ENCODE measurements at regions not wholly inside any gene's neighbourhood (a gene's known extent, or its start where the extent isn't known, plus 50 kb on each side); places are given as distances from the start of the nearest gene placed in this dataset.

DNA sequence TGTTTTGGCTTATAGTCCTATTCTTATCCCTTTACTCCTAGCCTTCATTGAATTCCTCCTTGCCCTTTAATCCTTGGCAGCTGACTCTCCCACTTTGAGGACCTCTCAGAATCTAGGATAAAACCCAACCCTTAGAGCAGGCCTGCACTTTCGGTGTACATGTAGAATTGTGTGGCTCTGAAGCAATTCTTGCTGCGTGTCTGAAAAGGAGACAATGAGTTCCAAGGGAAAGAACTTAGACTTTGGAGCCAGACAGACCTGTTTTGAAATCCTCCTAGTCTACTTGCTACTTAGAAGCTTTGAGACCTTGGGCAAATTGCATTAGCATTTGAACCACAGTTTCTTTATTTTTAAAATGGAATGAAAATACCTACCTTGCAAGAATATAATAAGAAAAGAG lies 175.2 kb downstream of the BEND2 start:
- no peaks in the 10 kb centered on the region for H3K9me3 ChIP-seq (ENCODE audit: control insufficient read depth, insufficient read depth, low read length)
- no peak overlapping the region for H2BK5ac ChIP-seq (ENCODE audit: low read depth, low read length, poor library complexity, severe bottlenecking)
- H4K8ac ChIP-seq (ENCODE audit: low read depth in 2 of 2, low read length in 2 of 2): no peak overlapping the region
- no peak overlapping the region for H4K5ac ChIP-seq (ENCODE audit: low read depth, low read length)
- in situ Hi-C loops (cut with MboI; ENCODE audit: low sequenced_read_pairs): no loop called here
- no peaks in the 10 kb centered on the region for H3K27me3 ChIP-seq (ENCODE audit: control insufficient read depth, insufficient read depth, low read length)
- no peak overlapping the region for H3K4ac ChIP-seq (ENCODE audit: low read depth, low read length)
- H2AFZ ChIP-seq (replicated peaks; ENCODE audit: low read length, poor library complexity): no peak overlapping the region
- intact Hi-C loops (cut with micrococcal nuclease): no loop called here
- H4K20me1 ChIP-seq (ENCODE audit: insufficient read depth, low read length): no peaks in the 10 kb centered on the region
- WGBS, 2 experiments (ENCODE audit: extremely low coverage in 2 of 2, insufficient read length in 1 of 2): no CpG with 5 or more reads among the region's 2 CpGs
- no peaks in the 10 kb centered on the region for H3K9me1 ChIP-seq (ENCODE audit: insufficient read depth, low read length)
- no peak overlapping the region for H2BK20ac ChIP-seq (ENCODE audit: low read depth, low read length)
- no peaks in the 10 kb centered on the region for H3K79me1 ChIP-seq (ENCODE audit: low read depth in 1 of 2, low read length in 2 of 2)
- no peak overlapping the region for H2BK120ac ChIP-seq (ENCODE audit: low read depth, low read length)
- H3K36me3 ChIP-seq (ENCODE audit: control insufficient read depth, insufficient read depth, low read length): no peaks in the 10 kb centered on the region
- H3K23ac ChIP-seq (ENCODE audit: low read depth, low read length): no peak overlapping the region
- H3K4me3 ChIP-seq (ENCODE audit: insufficient read depth, low read depth, low read length): no peak overlapping the region
- no TSS peak for BruUV-seq (replicated peaks)
- CTCF ChIA-PET: no interaction called here
- no peak overlapping the region for H4K91ac ChIP-seq (ENCODE audit: insufficient read depth, low read depth, low read length)
- no peak overlapping the region for H2BK15ac ChIP-seq (ENCODE audit: low read depth, low read length)
- dilution Hi-C loops (cut with HindIII; ENCODE audit: low sequenced_read_pairs, unreplicated experiment): no loop called here
- no peak for DNase-seq
- POLR2A ChIA-PET (ENCODE audit: unreplicated experiment): no interaction called here
- TF ChIP-seq, protein P1, sequence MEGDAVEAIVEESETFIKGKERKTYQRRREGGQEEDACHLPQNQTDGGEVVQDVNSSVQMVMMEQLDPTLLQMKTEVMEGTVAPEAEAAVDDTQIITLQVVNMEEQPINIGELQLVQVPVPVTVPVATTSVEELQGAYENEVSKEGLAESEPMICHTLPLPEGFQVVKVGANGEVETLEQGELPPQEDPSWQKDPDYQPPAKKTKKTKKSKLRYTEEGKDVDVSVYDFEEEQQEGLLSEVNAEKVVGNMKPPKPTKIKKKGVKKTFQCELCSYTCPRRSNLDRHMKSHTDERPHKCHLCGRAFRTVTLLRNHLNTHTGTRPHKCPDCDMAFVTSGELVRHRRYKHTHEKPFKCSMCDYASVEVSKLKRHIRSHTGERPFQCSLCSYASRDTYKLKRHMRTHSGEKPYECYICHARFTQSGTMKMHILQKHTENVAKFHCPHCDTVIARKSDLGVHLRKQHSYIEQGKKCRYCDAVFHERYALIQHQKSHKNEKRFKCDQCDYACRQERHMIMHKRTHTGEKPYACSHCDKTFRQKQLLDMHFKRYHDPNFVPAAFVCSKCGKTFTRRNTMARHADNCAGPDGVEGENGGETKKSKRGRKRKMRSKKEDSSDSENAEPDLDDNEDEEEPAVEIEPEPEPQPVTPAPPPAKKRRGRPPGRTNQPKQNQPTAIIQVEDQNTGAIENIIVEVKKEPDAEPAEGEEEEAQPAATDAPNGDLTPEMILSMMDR (conservative IDR thresholded peaks at IDR 0.05; ENCODE audit: low read depth, low read length): no peak
- TF ChIP-seq RFX5 (IDR thresholded peaks at IDR 0.05; ENCODE audit: low read depth, low read length) (no peak), FOS (IDR thresholded peaks at IDR 0.05; ENCODE audit: low read depth, low read length) (no peak), MAZ (IDR thresholded peaks at IDR 0.05; ENCODE audit: borderline replicate concordance, low read depth, low read length) (no peak), CHD1 (IDR thresholded peaks at IDR 0.05; ENCODE audit: low read depth, low read length) (no peak), MAFK (IDR thresholded peaks at IDR 0.05; ENCODE audit: low read depth, low read length) (no peak)
- H3K27ac ChIP-seq (ENCODE audit: insufficient read depth, low read length): no peak overlapping the region
- no peak overlapping the region for H3K18ac ChIP-seq (ENCODE audit: low read depth, low read length)
- no peak overlapping the region for H2AK9ac ChIP-seq (replicated peaks; ENCODE audit: low read depth, low read length, poor library complexity)
- no peak overlapping the region for H3K56ac ChIP-seq (ENCODE audit: extremely low read depth, insufficient read depth, low read length)
- no peaks in the 10 kb centered on the region for H3K4me1 ChIP-seq (ENCODE audit: control insufficient read depth, insufficient read depth, low read length)
- H3K4me2 ChIP-seq (ENCODE audit: low read depth, low read length): no peak overlapping the region
- no peak overlapping the region for H3K9ac ChIP-seq (ENCODE audit: low read depth, low read length)
- ATAC-seq (ENCODE audit: low read depth): no peak
- no peak overlapping the region for H2AK5ac ChIP-seq (ENCODE audit: low read depth, low read length)
- H3K14ac ChIP-seq (replicated peaks; ENCODE audit: low read depth, low read length): no peak overlapping the region

Measured in IMR-90 (cell line).